WERI-Rb-1 (cell line): ENCODE measurements at regions not wholly inside any gene's neighbourhood (a gene's known extent, or its start where the extent isn't known, plus 50 kb on each side); places are given as distances from the start of the nearest gene placed in this dataset.

Experiments
- DNase-seq: peaks from one replicate; pipeline ENCODE4 v3.0.0-alpha.2; 2020
- H3K27ac ChIP-seq: fragments of 250-450 bp; sonication (Bioruptor Pico); 2 replicates; pipeline ENCODE4 v1.5.1; 2020; ENCODE audit warnings: mild to moderate bottlenecking, moderate library complexity
- H3K27me3 ChIP-seq: fragments of 250-450 bp; sonication (Bioruptor Pico); 2 replicates; pipeline ENCODE4 v1.5.1; 2021; ENCODE audit warnings: mild to moderate bottlenecking, low read depth, moderate library complexity; ENCODE audit not compliant: insufficient read depth, severe bottlenecking
- H3K36me3 ChIP-seq: fragments of 250-450 bp; sonication (Bioruptor Pico); 2 replicates; pipeline ENCODE4 v1.5.1; 2020; ENCODE audit warnings: mild to moderate bottlenecking, moderate library complexity
- H3K4me3 ChIP-seq: 2 replicates; pipeline ENCODE4 v1.5.1; 2011; ENCODE audit warnings: low read depth, mild to moderate bottlenecking, control low read depth, low read length
- H3K9me3 ChIP-seq: fragments of 250-450 bp; sonication (Bioruptor Pico); 2 replicates; pipeline ENCODE4 v1.5.1; 2021; ENCODE audit warnings: mild to moderate bottlenecking, moderate library complexity; ENCODE audit not compliant: severe bottlenecking
- TF ChIP-seq, protein P1 (sequence below): IDR thresholded peaks from 2 replicates; pipeline ENCODE4 v1.5.1; 2011; ENCODE audit warnings: low read depth, mild to moderate bottlenecking, control low read depth, inconsistent platforms, low read length

DNA sequence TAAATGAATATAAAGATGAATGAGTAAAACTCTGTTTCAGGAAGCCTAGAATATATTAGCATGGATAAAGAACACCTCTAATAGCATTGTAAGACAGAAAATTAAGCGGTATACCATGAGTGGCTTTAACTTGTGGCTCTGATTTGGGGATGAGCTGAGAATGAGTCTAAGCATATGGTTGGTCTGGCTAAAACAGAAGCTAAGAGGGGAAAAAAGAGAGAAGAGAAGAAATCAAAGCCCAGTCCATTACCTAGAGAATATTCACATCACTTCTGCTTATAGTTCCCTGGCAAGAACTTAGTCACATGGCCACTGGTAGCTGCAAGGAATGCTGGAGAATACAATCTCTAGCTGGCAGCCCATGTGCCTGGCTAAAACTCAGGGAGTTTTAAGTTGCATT, 414.5 kb downstream of the PRDM5 start:
- no peak overlapping the region for H3K27ac ChIP-seq
- no peak for DNase-seq
- H3K9me3 ChIP-seq: no peaks in the 10 kb centered on the region
- H3K27me3 ChIP-seq: no peaks in the 10 kb centered on the region
- TF ChIP-seq, protein P1, sequence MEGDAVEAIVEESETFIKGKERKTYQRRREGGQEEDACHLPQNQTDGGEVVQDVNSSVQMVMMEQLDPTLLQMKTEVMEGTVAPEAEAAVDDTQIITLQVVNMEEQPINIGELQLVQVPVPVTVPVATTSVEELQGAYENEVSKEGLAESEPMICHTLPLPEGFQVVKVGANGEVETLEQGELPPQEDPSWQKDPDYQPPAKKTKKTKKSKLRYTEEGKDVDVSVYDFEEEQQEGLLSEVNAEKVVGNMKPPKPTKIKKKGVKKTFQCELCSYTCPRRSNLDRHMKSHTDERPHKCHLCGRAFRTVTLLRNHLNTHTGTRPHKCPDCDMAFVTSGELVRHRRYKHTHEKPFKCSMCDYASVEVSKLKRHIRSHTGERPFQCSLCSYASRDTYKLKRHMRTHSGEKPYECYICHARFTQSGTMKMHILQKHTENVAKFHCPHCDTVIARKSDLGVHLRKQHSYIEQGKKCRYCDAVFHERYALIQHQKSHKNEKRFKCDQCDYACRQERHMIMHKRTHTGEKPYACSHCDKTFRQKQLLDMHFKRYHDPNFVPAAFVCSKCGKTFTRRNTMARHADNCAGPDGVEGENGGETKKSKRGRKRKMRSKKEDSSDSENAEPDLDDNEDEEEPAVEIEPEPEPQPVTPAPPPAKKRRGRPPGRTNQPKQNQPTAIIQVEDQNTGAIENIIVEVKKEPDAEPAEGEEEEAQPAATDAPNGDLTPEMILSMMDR: no peak
- no peak overlapping the region for H3K4me3 ChIP-seq
- no peaks in the 10 kb centered on the region for H3K36me3 ChIP-seq

DNA sequence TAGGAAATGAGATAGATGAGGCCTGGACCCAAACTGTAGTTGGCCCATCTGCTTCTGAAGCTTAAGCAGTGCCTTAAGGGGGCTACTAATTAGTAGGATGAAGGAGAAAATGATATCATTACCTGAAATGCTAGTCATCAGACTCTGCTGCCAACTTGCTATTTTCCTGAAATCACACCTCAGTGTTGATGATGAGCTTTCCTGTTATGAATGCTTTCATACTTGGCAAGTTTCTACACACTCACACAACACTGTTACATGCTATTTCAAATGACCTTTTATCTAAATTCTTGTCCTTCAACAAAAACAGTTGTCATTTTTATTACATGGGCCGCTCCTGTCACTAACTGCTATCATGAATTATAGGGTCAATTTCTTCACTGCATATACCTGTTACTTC, 416.0 kb downstream of the PRDM5 start:
- DNase-seq: no peak
- TF ChIP-seq, protein P1: no peak
- Histone ChIP-seq H3K27ac (no peak overlapping the region), H3K27me3 (no peaks in the 10 kb centered on the region), H3K4me3 (no peak overlapping the region), H3K36me3 (no peaks in the 10 kb centered on the region), H3K9me3 (no peaks in the 10 kb centered on the region)

- Histone ChIP-seq H3K4me3 (no peak overlapping the region), H3K27ac (no peak overlapping the region), H3K27me3 (no peaks in the 10 kb centered on the region), H3K36me3 (no peaks in the 10 kb centered on the region), H3K9me3 (no peaks in the 10 kb centered on the region)
- no peak for DNase-seq
- TF ChIP-seq, protein P1: no peak
Measured at GRCh38 chr4:120498678-120499077, 423.8 kb downstream of the PRDM5 start.

GRCh38 chr4:120491481-120491880, 424.8 kb upstream of the MAD2L1 start:
- Histone ChIP-seq H3K27me3 (no peaks in the 10 kb centered on the region), H3K9me3 (no peaks in the 10 kb centered on the region), H3K4me3 (no peak overlapping the region), H3K27ac (no peak overlapping the region), H3K36me3 (no peaks in the 10 kb centered on the region)
- DNase-seq: no peak
- TF ChIP-seq, protein P1: no peak

GRCh38 chr4:120481756-120482155, 415.1 kb upstream of the MAD2L1 start:
- H3K4me3 ChIP-seq: no peak overlapping the region
- H3K9me3 ChIP-seq: peaks cover 5% of the 10 kb centered on the region
- DNase-seq: no peak
- no peaks in the 10 kb centered on the region for H3K36me3 ChIP-seq
- H3K27me3 ChIP-seq: no peaks in the 10 kb centered on the region
- no peak overlapping the region for H3K27ac ChIP-seq
- TF ChIP-seq, protein P1: no peak

- Histone ChIP-seq H3K9me3 (no peaks in the 10 kb centered on the region), H3K4me3 (no peak overlapping the region), H3K27me3 (no peaks in the 10 kb centered on the region), H3K36me3 (no peaks in the 10 kb centered on the region), H3K27ac (no peak overlapping the region)
- TF ChIP-seq, protein P1: no peak
- no peak for DNase-seq
Measured at GRCh38 chr4:120472447-120473131, 405.9 kb upstream of the MAD2L1 start.
